ENCODE measurements at regions not wholly inside any gene's neighbourhood (a gene's known extent, or its start where the extent isn't known, plus 50 kb on each side); places are given as distances from the start of the nearest gene placed in this dataset.

GRCh38 chr2:17104454-17104853 is 413.8 kb downstream of the RAD51AP2 start:
- H3K27me3 ChIP-seq (ENCODE audit: control insufficient read depth, insufficient read depth, low read length, poor library complexity, severe bottlenecking): no peaks in the 10 kb centered on the region
- H3K36me3 ChIP-seq (ENCODE audit: control insufficient read depth, insufficient read depth, low read length): no peaks in the 10 kb centered on the region
- no peak overlapping the region for H3K27ac ChIP-seq (ENCODE audit: insufficient read depth, low read depth, low read length, poor library complexity, severe bottlenecking)
- no peaks in the 10 kb centered on the region for H3K4me1 ChIP-seq (ENCODE audit: control insufficient read depth, insufficient read depth, low read length)
- H3K9me3 ChIP-seq (ENCODE audit: control insufficient read depth, low read length): no peaks in the 10 kb centered on the region
- no peak overlapping the region for H3K4me3 ChIP-seq (ENCODE audit: insufficient read depth, low read depth, low read length)

- no peaks in the 10 kb centered on the region for H3K36me3 ChIP-seq (ENCODE audit: control insufficient read depth, insufficient read depth, low read length)
- H3K27me3 ChIP-seq (ENCODE audit: control insufficient read depth, insufficient read depth, low read length, poor library complexity, severe bottlenecking): no peaks in the 10 kb centered on the region
- WGBS, 2 experiments: 92 to 94% methylated on average over 4 of the region's 4 CpGs
- H3K4me3 ChIP-seq (ENCODE audit: insufficient read depth, low read depth, low read length): no peak overlapping the region
- no peaks in the 10 kb centered on the region for H3K9me3 ChIP-seq (ENCODE audit: control insufficient read depth, low read length)
- no peaks in the 10 kb centered on the region for H3K4me1 ChIP-seq (ENCODE audit: control insufficient read depth, insufficient read depth, low read length)
- no peak overlapping the region for H3K27ac ChIP-seq (ENCODE audit: insufficient read depth, low read depth, low read length, poor library complexity, severe bottlenecking)
Measured at GRCh38 chr2:17101596-17101995, 416.6 kb downstream of the RAD51AP2 start.

GRCh38 chr2:17101091-17101490 is 417.1 kb downstream of the RAD51AP2 start:
- Histone ChIP-seq H3K27me3 (ENCODE audit: control insufficient read depth, insufficient read depth, low read length, poor library complexity, severe bottlenecking) (no peaks in the 10 kb centered on the region), H3K4me1 (ENCODE audit: control insufficient read depth, insufficient read depth, low read length) (no peaks in the 10 kb centered on the region), H3K27ac (ENCODE audit: insufficient read depth, low read depth, low read length, poor library complexity, severe bottlenecking) (no peak overlapping the region), H3K36me3 (ENCODE audit: control insufficient read depth, insufficient read depth, low read length) (no peaks in the 10 kb centered on the region), H3K4me3 (ENCODE audit: insufficient read depth, low read depth, low read length) (no peak overlapping the region), H3K9me3 (ENCODE audit: control insufficient read depth, low read length) (no peaks in the 10 kb centered on the region)
- 80 to 89% methylated on average over 1 of the region's 1 CpG for WGBS, 2 experiments

GRCh38 chr2:17095340-17095739 is 422.9 kb downstream of the RAD51AP2 start:
- WGBS, 2 experiments: 80% methylated on average over 1 of the region's 2 CpGs; no CpG with 5 or more reads in 1 of the 2 experiments
- Histone ChIP-seq H3K4me1 (ENCODE audit: control insufficient read depth, insufficient read depth, low read length) (no peaks in the 10 kb centered on the region), H3K4me3 (ENCODE audit: insufficient read depth, low read depth, low read length) (no peak overlapping the region), H3K36me3 (ENCODE audit: control insufficient read depth, insufficient read depth, low read length) (no peaks in the 10 kb centered on the region), H3K9me3 (ENCODE audit: control insufficient read depth, low read length) (no peaks in the 10 kb centered on the region), H3K27ac (ENCODE audit: insufficient read depth, low read depth, low read length, poor library complexity, severe bottlenecking) (no peak overlapping the region), H3K27me3 (ENCODE audit: control insufficient read depth, insufficient read depth, low read length, poor library complexity, severe bottlenecking) (no peaks in the 10 kb centered on the region)

- Histone ChIP-seq H3K4me1 (ENCODE audit: control insufficient read depth, insufficient read depth, low read length) (no peaks in the 10 kb centered on the region), H3K27me3 (ENCODE audit: control insufficient read depth, insufficient read depth, low read length, poor library complexity, severe bottlenecking) (no peaks in the 10 kb centered on the region), H3K27ac (ENCODE audit: insufficient read depth, low read depth, low read length, poor library complexity, severe bottlenecking) (no peak overlapping the region), H3K4me3 (ENCODE audit: insufficient read depth, low read depth, low read length) (no peak overlapping the region), H3K36me3 (ENCODE audit: control insufficient read depth, insufficient read depth, low read length) (no peaks in the 10 kb centered on the region), H3K9me3 (ENCODE audit: control insufficient read depth, low read length) (no peaks in the 10 kb centered on the region)
- WGBS, 2 experiments: 78 to 100% methylated on average over 1 of the region's 1 CpG
Measured at GRCh38 chr2:17093712-17094111, 424.5 kb downstream of the RAD51AP2 start.

GRCh38 chr2:17086990-17087389 is 421.4 kb upstream of the CYRIA start:
- no peaks in the 10 kb centered on the region for H3K27me3 ChIP-seq (ENCODE audit: control insufficient read depth, insufficient read depth, low read length, poor library complexity, severe bottlenecking)
- no peaks in the 10 kb centered on the region for H3K36me3 ChIP-seq (ENCODE audit: control insufficient read depth, insufficient read depth, low read length)
- 82 to 95% methylated on average over 1 of the region's 1 CpG for WGBS, 2 experiments
- H3K4me3 ChIP-seq (ENCODE audit: insufficient read depth, low read depth, low read length): no peak overlapping the region
- H3K4me1 ChIP-seq (ENCODE audit: control insufficient read depth, insufficient read depth, low read length): no peaks in the 10 kb centered on the region
- H3K9me3 ChIP-seq (ENCODE audit: control insufficient read depth, low read length): no peaks in the 10 kb centered on the region
- H3K27ac ChIP-seq (ENCODE audit: insufficient read depth, low read depth, low read length, poor library complexity, severe bottlenecking): no peak overlapping the region

GRCh38 chr2:17085546-17086202 is 420.0 kb upstream of the CYRIA start:
- no peak overlapping the region for H3K4me3 ChIP-seq (ENCODE audit: insufficient read depth, low read depth, low read length)
- no peaks in the 10 kb centered on the region for H3K9me3 ChIP-seq (ENCODE audit: control insufficient read depth, low read length)
- H3K27me3 ChIP-seq (ENCODE audit: control insufficient read depth, insufficient read depth, low read length, poor library complexity, severe bottlenecking): no peaks in the 10 kb centered on the region
- WGBS, 2 experiments: 100% methylated on average over 2 of the region's 2 CpGs
- no peak overlapping the region for H3K27ac ChIP-seq (ENCODE audit: insufficient read depth, low read depth, low read length, poor library complexity, severe bottlenecking)
- no peaks in the 10 kb centered on the region for H3K4me1 ChIP-seq (ENCODE audit: control insufficient read depth, insufficient read depth, low read length)
- H3K36me3 ChIP-seq (ENCODE audit: control insufficient read depth, insufficient read depth, low read length): no peaks in the 10 kb centered on the region

GRCh38 chr2:17084877-17085276 is 419.2 kb upstream of the CYRIA start:
- Histone ChIP-seq H3K4me1 (ENCODE audit: control insufficient read depth, insufficient read depth, low read length) (no peaks in the 10 kb centered on the region), H3K4me3 (ENCODE audit: insufficient read depth, low read depth, low read length) (no peak overlapping the region), H3K27ac (ENCODE audit: insufficient read depth, low read depth, low read length, poor library complexity, severe bottlenecking) (no peak overlapping the region), H3K36me3 (ENCODE audit: control insufficient read depth, insufficient read depth, low read length) (no peaks in the 10 kb centered on the region), H3K27me3 (ENCODE audit: control insufficient read depth, insufficient read depth, low read length, poor library complexity, severe bottlenecking) (no peaks in the 10 kb centered on the region), H3K9me3 (ENCODE audit: control insufficient read depth, low read length) (no peaks in the 10 kb centered on the region)

- Histone ChIP-seq H3K9me3 (ENCODE audit: control insufficient read depth, low read length) (no peaks in the 10 kb centered on the region), H3K4me3 (ENCODE audit: insufficient read depth, low read depth, low read length) (no peak overlapping the region), H3K4me1 (ENCODE audit: control insufficient read depth, insufficient read depth, low read length) (no peaks in the 10 kb centered on the region), H3K36me3 (ENCODE audit: control insufficient read depth, insufficient read depth, low read length) (no peaks in the 10 kb centered on the region), H3K27ac (ENCODE audit: insufficient read depth, low read depth, low read length, poor library complexity, severe bottlenecking) (no peak overlapping the region), H3K27me3 (ENCODE audit: control insufficient read depth, insufficient read depth, low read length, poor library complexity, severe bottlenecking) (no peaks in the 10 kb centered on the region)
- WGBS, 2 experiments: 95 to 96% methylated on average over 1 of the region's 1 CpG
Measured at GRCh38 chr2:17083902-17084301, 418.3 kb upstream of the CYRIA start.

- no peaks in the 10 kb centered on the region for H3K9me3 ChIP-seq (ENCODE audit: control insufficient read depth, low read length)
- H3K27ac ChIP-seq (ENCODE audit: insufficient read depth, low read depth, low read length, poor library complexity, severe bottlenecking): no peak overlapping the region
- no peak overlapping the region for H3K4me3 ChIP-seq (ENCODE audit: insufficient read depth, low read depth, low read length)
- no peaks in the 10 kb centered on the region for H3K27me3 ChIP-seq (ENCODE audit: control insufficient read depth, insufficient read depth, low read length, poor library complexity, severe bottlenecking)
- no peaks in the 10 kb centered on the region for H3K36me3 ChIP-seq (ENCODE audit: control insufficient read depth, insufficient read depth, low read length)
- H3K4me1 ChIP-seq (ENCODE audit: control insufficient read depth, insufficient read depth, low read length): no peaks in the 10 kb centered on the region
Measured at GRCh38 chr2:17079262-17079661, 413.6 kb upstream of the CYRIA start.

GRCh38 chr2:17076533-17076932 is 410.9 kb upstream of the CYRIA start:
- Histone ChIP-seq H3K36me3 (ENCODE audit: control insufficient read depth, insufficient read depth, low read length) (no peaks in the 10 kb centered on the region), H3K27me3 (ENCODE audit: control insufficient read depth, insufficient read depth, low read length, poor library complexity, severe bottlenecking) (no peaks in the 10 kb centered on the region), H3K4me3 (ENCODE audit: insufficient read depth, low read depth, low read length) (no peak overlapping the region), H3K4me1 (ENCODE audit: control insufficient read depth, insufficient read depth, low read length) (no peaks in the 10 kb centered on the region), H3K9me3 (ENCODE audit: control insufficient read depth, low read length) (no peaks in the 10 kb centered on the region), H3K27ac (ENCODE audit: insufficient read depth, low read depth, low read length, poor library complexity, severe bottlenecking) (no peak overlapping the region)
- 86 to 91% methylated on average over 2 of the region's 2 CpGs for WGBS, 2 experiments

All from ectodermal cell (in vitro differentiated cells).